ENCODE measurements at regions not wholly inside any gene's neighbourhood (a gene's known extent, or its start where the extent isn't known, plus 50 kb on each side); places are given as distances from the start of the nearest gene placed in this dataset.

DNA sequence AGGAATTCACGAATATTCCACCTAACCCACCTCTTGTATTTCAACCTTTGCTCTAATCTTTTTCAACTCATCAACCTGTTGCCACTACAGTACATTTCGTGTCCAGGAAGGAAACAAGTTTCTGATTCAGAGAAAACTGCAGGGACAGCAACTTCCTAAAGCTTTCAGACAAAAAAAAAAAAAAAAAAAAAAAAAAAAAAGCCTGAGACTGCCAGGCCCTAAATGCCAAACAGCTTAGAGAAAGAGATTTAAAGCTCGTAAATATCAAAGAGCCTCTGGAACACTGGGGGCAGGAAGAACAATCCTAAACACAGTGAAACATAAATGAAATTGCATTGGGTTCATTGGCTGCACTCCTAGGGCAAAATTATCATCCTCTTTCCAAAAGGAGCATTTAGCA, 411.2 kb upstream of the SPTLC3 start:
- Mint-ChIP-seq H3K27ac (no peak overlapping the region), H3K4me1 (no peaks in the 10 kb centered on the region), H3K36me3 (no peaks in the 10 kb centered on the region), H3K4me3 (no peak overlapping the region), H3K9me3 (peaks cover 3% of the 10 kb centered on the region), H3K27me3 (no peaks in the 10 kb centered on the region)
- no peak for ATAC-seq (ENCODE audit: low read depth)
- no peak for DNase-seq (ENCODE audit: low spot score in 2 of 2)

GRCh38 chr20:12598894-12599293, 409.9 kb upstream of the SPTLC3 start:
- H3K36me3 Mint-ChIP-seq, result no peaks in the 10 kb centered on the region
- H3K27me3 Mint-ChIP-seq, result no peaks in the 10 kb centered on the region
- H3K4me1 Mint-ChIP-seq, result no peaks in the 10 kb centered on the region
- no peak for DNase-seq (ENCODE audit: low spot score in 2 of 2)
- H3K4me3 Mint-ChIP-seq, result no peak overlapping the region
- no peak overlapping the region for H3K27ac Mint-ChIP-seq
- ATAC-seq (ENCODE audit: low read depth), result no peak
- peaks cover 3% of the 10 kb centered on the region for H3K9me3 Mint-ChIP-seq

- no peaks in the 10 kb centered on the region for H3K27me3 Mint-ChIP-seq
- H3K36me3 Mint-ChIP-seq, result no peaks in the 10 kb centered on the region
- peaks cover 3% of the 10 kb centered on the region for H3K9me3 Mint-ChIP-seq
- no peak for DNase-seq (ENCODE audit: low spot score in 2 of 2)
- no peak overlapping the region for H3K27ac Mint-ChIP-seq
- no peaks in the 10 kb centered on the region for H3K4me1 Mint-ChIP-seq
- no peak for ATAC-seq (ENCODE audit: low read depth)
- H3K4me3 Mint-ChIP-seq, result no peak overlapping the region
Observed at GRCh38 chr20:12599494-12599893, 409.3 kb upstream of the SPTLC3 start.

DNA sequence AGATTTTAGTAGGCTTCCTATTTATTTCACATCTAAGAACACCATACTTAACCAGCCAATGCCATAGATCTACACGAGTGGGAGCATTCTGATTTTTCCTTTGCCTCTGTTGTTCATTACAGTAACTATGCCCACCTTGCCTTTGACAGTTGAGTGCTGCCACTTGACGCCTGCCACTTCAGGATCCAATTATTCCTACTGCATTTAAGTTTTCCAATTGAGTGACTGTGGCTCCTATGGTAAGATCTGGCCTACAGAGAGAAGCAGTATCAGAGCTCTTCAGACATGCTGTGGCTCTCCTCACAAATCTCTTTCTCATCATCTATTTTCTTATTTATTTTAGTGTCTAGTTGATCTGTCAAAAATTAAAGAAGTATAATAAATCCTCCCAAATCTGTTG, 403.0 kb upstream of the SPTLC3 start:
- Mint-ChIP-seq H3K27ac (no peak overlapping the region), H3K36me3 (no peaks in the 10 kb centered on the region), H3K27me3 (no peaks in the 10 kb centered on the region), H3K4me1 (no peaks in the 10 kb centered on the region), H3K4me3 (no peak overlapping the region), H3K9me3 (peaks cover 2% of the 10 kb centered on the region)
- ATAC-seq (ENCODE audit: low read depth) (no peak), DNase-seq (ENCODE audit: low spot score in 2 of 2) (no peak)

DNA sequence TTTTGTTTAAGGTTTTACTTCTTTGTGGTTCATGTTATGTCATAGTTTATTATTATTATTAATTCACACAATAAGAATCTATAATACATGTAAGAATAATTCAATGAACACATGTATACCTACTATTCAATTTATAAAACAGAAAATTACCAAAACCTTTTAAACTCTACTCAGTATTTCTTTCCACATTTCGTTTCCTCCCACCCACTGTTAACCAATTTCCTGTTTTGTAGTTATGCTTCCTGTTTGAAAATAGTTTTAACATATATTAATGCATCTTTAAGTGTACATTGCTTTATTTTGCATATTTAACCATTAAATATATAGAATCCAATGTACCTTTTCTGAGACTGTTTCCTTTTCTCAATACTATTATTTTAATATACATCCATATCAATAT, 397.9 kb upstream of the SPTLC3 start:
- Mint-ChIP-seq H3K27ac (no peak overlapping the region), H3K36me3 (no peaks in the 10 kb centered on the region), H3K27me3 (no peaks in the 10 kb centered on the region), H3K4me3 (no peak overlapping the region), H3K4me1 (no peaks in the 10 kb centered on the region), H3K9me3 (peaks cover 2% of the 10 kb centered on the region)
- ATAC-seq (ENCODE audit: low read depth) (no peak), DNase-seq (ENCODE audit: low spot score in 2 of 2) (no peak)

DNA sequence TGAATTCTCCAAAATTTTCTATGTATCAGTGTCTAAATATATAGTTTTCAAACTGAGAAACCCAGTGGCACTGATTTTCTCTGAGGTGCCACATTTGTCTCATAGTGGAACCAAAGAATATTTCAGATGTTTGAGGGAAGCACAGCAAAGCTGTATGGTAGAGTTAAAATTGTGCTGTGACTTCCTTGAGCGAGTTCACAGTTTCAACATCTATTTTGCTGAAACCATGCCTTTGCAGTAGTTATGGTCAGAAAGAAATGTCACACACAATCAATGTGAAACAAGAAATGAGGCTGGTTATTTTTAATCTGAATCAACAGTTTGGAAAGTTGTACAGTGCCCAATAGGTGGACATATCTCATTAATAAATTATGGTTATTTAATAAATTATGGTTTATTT, 394.0 kb upstream of the SPTLC3 start:
- no peak overlapping the region for H3K4me3 Mint-ChIP-seq
- H3K9me3 Mint-ChIP-seq, result peaks cover 5% of the 10 kb centered on the region
- DNase-seq (ENCODE audit: low spot score in 2 of 2), result no peak
- no peak for ATAC-seq (ENCODE audit: low read depth)
- no peaks in the 10 kb centered on the region for H3K27me3 Mint-ChIP-seq
- no peaks in the 10 kb centered on the region for H3K36me3 Mint-ChIP-seq
- H3K4me1 Mint-ChIP-seq, result no peaks in the 10 kb centered on the region
- H3K27ac Mint-ChIP-seq, result no peak overlapping the region

- no peak for ATAC-seq (ENCODE audit: low read depth)
- Mint-ChIP-seq H3K4me1 (no peaks in the 10 kb centered on the region), H3K4me3 (no peak overlapping the region), H3K27me3 (no peaks in the 10 kb centered on the region), H3K27ac (no peak overlapping the region), H3K9me3 (peaks cover 5% of the 10 kb centered on the region), H3K36me3 (no peaks in the 10 kb centered on the region)
- no peak for DNase-seq (ENCODE audit: low spot score in 2 of 2)
Observed at GRCh38 chr20:12617076-12617475, 391.7 kb upstream of the SPTLC3 start.

GRCh38 chr20:12623870-12624269, 384.9 kb upstream of the SPTLC3 start:
- H3K9me3 Mint-ChIP-seq, result peaks cover 11% of the 10 kb centered on the region
- no peaks in the 10 kb centered on the region for H3K36me3 Mint-ChIP-seq
- ATAC-seq (ENCODE audit: low read depth) (no peak), DNase-seq (ENCODE audit: low spot score in 2 of 2) (no peak)
- no peak overlapping the region for H3K27ac Mint-ChIP-seq
- no peaks in the 10 kb centered on the region for H3K27me3 Mint-ChIP-seq
- no peak overlapping the region for H3K4me3 Mint-ChIP-seq
- H3K4me1 Mint-ChIP-seq, result no peaks in the 10 kb centered on the region

GRCh38 chr20:12627485-12627884, 381.3 kb upstream of the SPTLC3 start:
- peaks cover 6% of the 10 kb centered on the region for H3K9me3 Mint-ChIP-seq
- H3K36me3 Mint-ChIP-seq, result no peaks in the 10 kb centered on the region
- H3K4me3 Mint-ChIP-seq, result no peak overlapping the region
- no peaks in the 10 kb centered on the region for H3K27me3 Mint-ChIP-seq
- no peak for ATAC-seq (ENCODE audit: low read depth)
- DNase-seq (ENCODE audit: low spot score in 2 of 2), result no peak
- H3K4me1 Mint-ChIP-seq, result no peaks in the 10 kb centered on the region
- no peak overlapping the region for H3K27ac Mint-ChIP-seq

GRCh38 chr20:12638633-12639312, 370.0 kb upstream of the SPTLC3 start:
- H3K4me3 Mint-ChIP-seq, result no peak overlapping the region
- H3K36me3 Mint-ChIP-seq, result no peaks in the 10 kb centered on the region
- no peaks in the 10 kb centered on the region for H3K9me3 Mint-ChIP-seq
- no peak for DNase-seq (ENCODE audit: low spot score in 2 of 2)
- no peaks in the 10 kb centered on the region for H3K27me3 Mint-ChIP-seq
- H3K4me1 Mint-ChIP-seq, result no peaks in the 10 kb centered on the region
- ATAC-seq (ENCODE audit: low read depth), result no peak
- no peak overlapping the region for H3K27ac Mint-ChIP-seq

- DNase-seq (ENCODE audit: low spot score in 2 of 2), result no peak
- Mint-ChIP-seq H3K4me3 (no peak overlapping the region), H3K36me3 (no peaks in the 10 kb centered on the region), H3K27ac (no peak overlapping the region), H3K4me1 (no peaks in the 10 kb centered on the region), H3K27me3 (no peaks in the 10 kb centered on the region), H3K9me3 (peaks cover 2% of the 10 kb centered on the region)
- no peak for ATAC-seq (ENCODE audit: low read depth)
Observed at GRCh38 chr20:12640251-12640650, 368.5 kb upstream of the SPTLC3 start.

DNA sequence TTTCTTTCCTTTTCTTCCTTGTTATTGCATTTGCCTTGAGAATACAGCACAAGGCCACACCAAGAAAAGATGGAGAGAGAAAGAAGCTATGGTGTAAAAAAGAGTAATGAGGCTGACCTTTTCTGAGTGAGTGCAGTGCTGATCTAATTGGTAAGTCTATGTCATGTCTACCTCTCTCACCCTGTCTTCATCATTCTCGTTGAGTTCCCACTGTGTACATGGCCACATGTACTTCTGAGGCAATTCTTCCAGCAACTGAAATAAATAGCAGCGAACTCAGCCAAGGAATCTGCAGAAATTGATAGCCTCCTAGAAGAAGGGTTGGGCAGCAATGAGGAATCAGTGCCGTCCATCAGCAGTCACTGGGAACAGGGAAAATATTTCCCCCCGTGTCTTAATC, 367.2 kb upstream of the SPTLC3 start:
- DNase-seq (ENCODE audit: low spot score in 2 of 2) (no peak), ATAC-seq (ENCODE audit: low read depth) (no peak)
- H3K4me1 Mint-ChIP-seq, result no peaks in the 10 kb centered on the region
- H3K4me3 Mint-ChIP-seq, result no peak overlapping the region
- H3K9me3 Mint-ChIP-seq, result peaks cover 2% of the 10 kb centered on the region
- no peaks in the 10 kb centered on the region for H3K36me3 Mint-ChIP-seq
- no peaks in the 10 kb centered on the region for H3K27me3 Mint-ChIP-seq
- no peak overlapping the region for H3K27ac Mint-ChIP-seq

GRCh38 chr20:12644461-12644860, 364.3 kb upstream of the SPTLC3 start:
- no peaks in the 10 kb centered on the region for H3K4me1 Mint-ChIP-seq
- DNase-seq (ENCODE audit: low spot score in 2 of 2) (no peak), ATAC-seq (ENCODE audit: low read depth) (no peak)

DNA sequence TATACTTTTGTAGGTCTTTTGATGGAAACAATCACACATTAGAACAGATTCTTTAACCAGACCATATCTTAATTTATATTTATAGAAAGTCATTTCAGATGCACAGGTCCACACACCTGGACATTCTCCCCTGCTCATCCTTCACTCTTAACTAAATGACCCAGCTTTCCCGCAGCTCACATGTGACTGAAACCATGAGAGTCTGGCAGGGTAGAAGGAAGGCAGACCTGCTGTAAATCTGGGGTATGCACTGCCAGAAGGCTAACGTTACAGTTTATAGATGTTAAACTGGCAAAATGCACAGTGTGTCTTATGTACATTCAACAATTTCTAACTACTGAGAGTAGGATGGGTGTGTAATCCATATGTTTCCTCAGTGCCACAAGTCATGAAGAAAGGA, 359.5 kb upstream of the SPTLC3 start:
- Mint-ChIP-seq H3K9me3 (peaks cover 2% of the 10 kb centered on the region), H3K4me1 (no peaks in the 10 kb centered on the region), H3K36me3 (no peaks in the 10 kb centered on the region), H3K27ac (no peak overlapping the region), H3K27me3 (no peaks in the 10 kb centered on the region), H3K4me3 (no peak overlapping the region)
- ATAC-seq (ENCODE audit: low read depth), result no peak
- DNase-seq (ENCODE audit: low spot score in 2 of 2), result no peak

More at GRCh38 chr20:12644461-12644860, 364.3 kb upstream of the SPTLC3 start:
- Mint-ChIP-seq H3K27ac (no peak overlapping the region), H3K27me3 (no peaks in the 10 kb centered on the region), H3K9me3 (peaks cover 2% of the 10 kb centered on the region), H3K4me3 (no peak overlapping the region), H3K36me3 (no peaks in the 10 kb centered on the region)

DNA sequence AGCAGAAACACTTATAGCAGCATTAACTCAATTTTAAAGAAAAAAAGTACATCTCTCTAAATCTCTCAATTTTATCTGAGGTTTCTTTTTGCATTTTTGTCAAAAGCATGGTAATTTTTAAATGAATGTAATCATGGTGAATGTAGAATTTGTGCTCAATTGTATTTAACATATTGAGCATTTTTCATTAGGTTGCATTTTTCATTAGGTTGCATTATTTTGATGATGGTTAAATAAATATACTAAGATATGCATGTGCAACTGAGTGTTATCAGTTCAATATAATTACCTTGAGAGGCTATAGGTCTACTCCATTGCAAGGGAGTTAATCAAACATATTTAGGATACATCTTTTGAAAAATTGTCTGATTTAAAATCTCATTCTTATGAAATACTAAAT, 355.1 kb upstream of the SPTLC3 start:
- DNase-seq (ENCODE audit: low spot score in 2 of 2) (no peak), ATAC-seq (ENCODE audit: low read depth) (no peak)
- no peak overlapping the region for H3K4me3 Mint-ChIP-seq
- no peak overlapping the region for H3K27ac Mint-ChIP-seq
- no peaks in the 10 kb centered on the region for H3K27me3 Mint-ChIP-seq
- H3K36me3 Mint-ChIP-seq, result no peaks in the 10 kb centered on the region
- no peaks in the 10 kb centered on the region for H3K4me1 Mint-ChIP-seq
- peaks cover 3% of the 10 kb centered on the region for H3K9me3 Mint-ChIP-seq

Data from memory B cell (primary cell).